Activated CD4-positive, alpha-beta memory T cell treated with anti-CD3 and anti-CD28 coated beads for 36 hours (primary cell): ENCODE measurements at regions not wholly inside any gene's neighbourhood (a gene's known extent, or its start where the extent isn't known, plus 50 kb on each side); places are given as distances from the start of the nearest gene placed in this dataset.
A peak's percentile ranks its signal among the peaks of the same experiment; 100 is the strongest.
"Not testable (repeated sequence)": the region's sequence is repeated elsewhere in the genome, so short reads cannot be mapped to it uniquely, and the experiment has no call there.

Experiments used
- CTCF ChIA-PET: fragments of 350-600 bp; sonication (Branson Sonifier 250); formaldehyde crosslinking; loops from one replicate; lab custom pipeline; 2021; ENCODE audit warnings: antibody characterized with exemption, inconsistent platforms; lab: Charles Lee
- POLR2A ChIA-PET: fragments of 350-600 bp; sonication (Branson Sonifier 250); formaldehyde crosslinking; loops from one replicate; lab custom pipeline; 2021; ENCODE audit warnings: antibody characterized with exemption; lab: Charles Lee
- DNase-seq: peaks from one replicate; pipeline ENCODE4 v3.0.0-alpha.2; 2020
- H3K27ac Mint-ChIP-seq: one replicate; pipeline ENCODE4 v1.8.0; 2021; ENCODE audit warnings: mixed read lengths
- H3K27me3 Mint-ChIP-seq: one replicate; pipeline ENCODE4 v1.8.0; 2021; ENCODE audit warnings: mixed read lengths
- H3K36me3 Mint-ChIP-seq: one replicate; pipeline ENCODE4 v1.8.0; 2021; ENCODE audit warnings: mixed read lengths
- H3K4me1 Mint-ChIP-seq: one replicate; pipeline ENCODE4 v1.8.0; 2021; ENCODE audit warnings: low read depth, mixed read lengths
- H3K4me3 Mint-ChIP-seq: one replicate; pipeline ENCODE4 v1.8.0; 2021; ENCODE audit warnings: mild to moderate bottlenecking, mixed read lengths
- H3K9me3 Mint-ChIP-seq: one replicate; pipeline ENCODE4 v1.8.0; 2021; ENCODE audit warnings: mixed read lengths
- intact Hi-C: fragments of 100-400 bp; cut with micrococcal nuclease; formaldehyde crosslinking; loops from one replicate; pipeline ENCODE4 v1.15.1; 2023

GRCh38 chr16:29127806-29128420, 143.1 kb downstream of the LAT start:
- H3K27ac Mint-ChIP-seq, intact Hi-C loops, CTCF ChIA-PET, H3K4me1 Mint-ChIP-seq, H3K9me3 Mint-ChIP-seq, H3K36me3 Mint-ChIP-seq, H3K4me3 Mint-ChIP-seq, DNase-seq, H3K27me3 Mint-ChIP-seq, POLR2A ChIA-PET: not testable (repeated sequence)

GRCh38 chr16:29126616-29127015, 141.8 kb downstream of the LAT start:
- no peak overlapping the region for H3K27ac Mint-ChIP-seq
- peaks cover 2% of the 10 kb centered on the region for H3K4me1 Mint-ChIP-seq
- ChIA-PET POLR2A (no interaction called here), CTCF (no interaction called here)
- DNase-seq, result no peak
- no peak overlapping the region for H3K4me3 Mint-ChIP-seq
- H3K9me3 Mint-ChIP-seq, result no peaks in the 10 kb centered on the region
- intact Hi-C loops, result no loop called here
- no peaks in the 10 kb centered on the region for H3K27me3 Mint-ChIP-seq
- peaks cover 2% of the 10 kb centered on the region for H3K36me3 Mint-ChIP-seq

GRCh38 chr16:29126057-29126494, 141.2 kb downstream of the LAT start:
- no peak for DNase-seq
- ChIA-PET CTCF (no interaction called here), POLR2A (no interaction called here)
- H3K27ac Mint-ChIP-seq, result no peak overlapping the region
- H3K27me3 Mint-ChIP-seq, result no peaks in the 10 kb centered on the region
- H3K4me3 Mint-ChIP-seq, result no peak overlapping the region
- H3K4me1 Mint-ChIP-seq, result peaks cover 5% of the 10 kb centered on the region
- intact Hi-C loops, result no loop called here
- peaks cover 6% of the 10 kb centered on the region for H3K36me3 Mint-ChIP-seq
- H3K9me3 Mint-ChIP-seq, result no peaks in the 10 kb centered on the region

- H3K9me3 Mint-ChIP-seq, result no peaks in the 10 kb centered on the region
- H3K27ac Mint-ChIP-seq, result no peak overlapping the region
Observed at GRCh38 chr16:29124828-29125227, 140.0 kb downstream of the LAT start.

GRCh38 chr16:29124162-29124561, 139.3 kb downstream of the LAT start:
- H3K27me3 Mint-ChIP-seq, H3K9me3 Mint-ChIP-seq, POLR2A ChIA-PET, H3K36me3 Mint-ChIP-seq, H3K27ac Mint-ChIP-seq, intact Hi-C loops, H3K4me1 Mint-ChIP-seq, DNase-seq, CTCF ChIA-PET, H3K4me3 Mint-ChIP-seq: not testable (repeated sequence)

More at GRCh38 chr16:29124828-29125227, 140.0 kb downstream of the LAT start:
- DNase-seq, result no peak
- CTCF ChIA-PET, result no interaction called here
- POLR2A ChIA-PET, result no interaction called here
- Mint-ChIP-seq H3K4me1 (peaks cover 5% of the 10 kb centered on the region), H3K36me3 (peaks cover 6% of the 10 kb centered on the region), H3K4me3 (no peak overlapping the region), H3K27me3 (no peaks in the 10 kb centered on the region)
- intact Hi-C loops, result no loop called here

- Mint-ChIP-seq H3K36me3 (peaks cover 28% of the 10 kb centered on the region), H3K4me1 (peaks cover 28% of the 10 kb centered on the region)
- CTCF ChIA-PET, H3K9me3 Mint-ChIP-seq, intact Hi-C loops, H3K27ac Mint-ChIP-seq, H3K27me3 Mint-ChIP-seq, DNase-seq, H3K4me3 Mint-ChIP-seq, POLR2A ChIA-PET: not testable (repeated sequence)
Observed at GRCh38 chr16:29120680-29121079, 135.8 kb downstream of the LAT start.

GRCh38 chr16:29118301-29118957, 133.6 kb downstream of the LAT start:
- Mint-ChIP-seq H3K27ac (peak overlapping the region; percentile 13), H3K36me3 (peaks cover 46% of the 10 kb centered on the region), H3K4me1 (peaks cover 45% of the 10 kb centered on the region)
- DNase-seq, H3K4me3 Mint-ChIP-seq, POLR2A ChIA-PET, intact Hi-C loops, H3K27me3 Mint-ChIP-seq, H3K9me3 Mint-ChIP-seq, CTCF ChIA-PET: not testable (repeated sequence)

- Mint-ChIP-seq H3K4me1 (peaks cover 50% of the 10 kb centered on the region), H3K27ac (no peak overlapping the region), H3K27me3 (no peaks in the 10 kb centered on the region), H3K4me3 (no peak overlapping the region), H3K36me3 (peaks cover 52% of the 10 kb centered on the region), H3K9me3 (no peaks in the 10 kb centered on the region)
- no peak for DNase-seq
- intact Hi-C loops, result no loop called here
- ChIA-PET POLR2A (no interaction called here), CTCF (no interaction called here)
Observed at GRCh38 chr16:29117631-29118030, 132.8 kb downstream of the LAT start.

- H3K4me3 Mint-ChIP-seq, result no peak overlapping the region
- DNase-seq, result no peak
- peaks cover 55% of the 10 kb centered on the region for H3K4me1 Mint-ChIP-seq
- CTCF ChIA-PET, result no interaction called here
- peaks cover 57% of the 10 kb centered on the region for H3K36me3 Mint-ChIP-seq
- POLR2A ChIA-PET, result no interaction called here
- peak overlapping the region; percentile 13 for H3K27ac Mint-ChIP-seq
- H3K9me3 Mint-ChIP-seq, result no peaks in the 10 kb centered on the region
- H3K27me3 Mint-ChIP-seq, result no peaks in the 10 kb centered on the region
- intact Hi-C loops, result no loop called here
Observed at GRCh38 chr16:29116980-29117379, 132.1 kb downstream of the LAT start.

- Mint-ChIP-seq H3K36me3 (peaks cover 56% of the 10 kb centered on the region), H3K27ac (peak overlapping the region; percentile 67), H3K4me1 (peaks cover 57% of the 10 kb centered on the region)
- H3K4me3 Mint-ChIP-seq, intact Hi-C loops, H3K27me3 Mint-ChIP-seq, DNase-seq, POLR2A ChIA-PET, H3K9me3 Mint-ChIP-seq: not testable (repeated sequence)
- CTCF ChIA-PET, result interaction anchor here (1.0 kb wide), 1 partner anchor 95 kb away, joined by 5 read pairs; no protein-coding TSS in a partner anchor
Observed at GRCh38 chr16:29116207-29116606, 131.4 kb downstream of the LAT start.

- H3K27ac Mint-ChIP-seq, result peak overlapping the region; percentile 67
- H3K4me3 Mint-ChIP-seq, intact Hi-C loops, POLR2A ChIA-PET, DNase-seq, H3K27me3 Mint-ChIP-seq, H3K9me3 Mint-ChIP-seq: not testable (repeated sequence)
- peaks cover 57% of the 10 kb centered on the region for H3K36me3 Mint-ChIP-seq
- peaks cover 60% of the 10 kb centered on the region for H3K4me1 Mint-ChIP-seq
- CTCF ChIA-PET, result interaction anchor here (1.0 kb wide), 1 partner anchor 95 kb away, joined by 5 read pairs; no protein-coding TSS in a partner anchor
Observed at GRCh38 chr16:29115802-29116141, 130.9 kb downstream of the LAT start.

- CTCF ChIA-PET, result interaction anchor here (1.0 kb wide), 1 partner anchor 94 kb away, joined by 5 read pairs; no protein-coding TSS in a partner anchor
- intact Hi-C loops, result not testable (repeated sequence)
Observed at GRCh38 chr16:29114989-29115801, 130.3 kb downstream of the LAT start.

More at GRCh38 chr16:29114989-29115801, 130.3 kb downstream of the LAT start:
- H3K36me3 Mint-ChIP-seq, result peaks cover 59% of the 10 kb centered on the region
- H3K27me3 Mint-ChIP-seq, POLR2A ChIA-PET, H3K9me3 Mint-ChIP-seq, H3K4me3 Mint-ChIP-seq: not testable (repeated sequence)
- DNase-seq, result peak; percentile 67
- H3K27ac Mint-ChIP-seq, result peak overlapping the region; percentile 67
- peaks cover 60% of the 10 kb centered on the region for H3K4me1 Mint-ChIP-seq
